SK-N-MC (cell line): ENCODE measurements at regions not wholly inside any gene's neighbourhood (a gene's known extent, or its start where the extent isn't known, plus 50 kb on each side); places are given as distances from the start of the nearest gene placed in this dataset.

ENCODE experiments used
- EZH2 ChIP-seq: fragments of 200-600 bp; sonication (generic); IDR thresholded peaks from one replicate; pipeline ENCODE4 v1.6.1; 2017; ENCODE audit warnings: antibody characterized with exemption
- POLR2AphosphoS5 ChIP-seq: IDR thresholded peaks from 2 replicates; pipeline ENCODE4 v1.6.1; 2012; ENCODE audit warnings: mild to moderate bottlenecking, low read depth, low read length, borderline replicate concordance

GRCh38 chr19:28066988-28067387 is 1146.0 kb downstream of the UQCRFS1 start:
- TF ChIP-seq EZH2, result no peak
- TF ChIP-seq POLR2AphosphoS5, result no peak
